ENCODE measurements at regions not wholly inside any gene's neighbourhood (a gene's known extent, or its start where the extent isn't known, plus 50 kb on each side); places are given as distances from the start of the nearest gene placed in this dataset.

GRCh38 chr5:8360012-8360411 is 491.1 kb downstream of the MTRR start:
- TF ChIP-seq CTCF (IDR thresholded peaks at IDR 0.05; ENCODE audit: low read length, missing control alignments), result no peak
- DNase-seq (ENCODE audit: low read depth), result no peak
- H3K4me3 ChIP-seq (replicated peaks; ENCODE audit: low read depth, low read length), result no peak overlapping the region

- TF ChIP-seq CTCF (IDR thresholded peaks at IDR 0.05; ENCODE audit: low read length, missing control alignments), result no peak
- DNase-seq (ENCODE audit: low read depth), result no peak
- no peak overlapping the region for H3K4me3 ChIP-seq (replicated peaks; ENCODE audit: low read depth, low read length)
Measured at GRCh38 chr5:8362495-8362894, 493.5 kb downstream of the MTRR start.

GRCh38 chr5:8363138-8363537 is 494.2 kb downstream of the MTRR start:
- TF ChIP-seq CTCF (IDR thresholded peaks at IDR 0.05; ENCODE audit: low read length, missing control alignments), result no peak
- no peak overlapping the region for H3K4me3 ChIP-seq (replicated peaks; ENCODE audit: low read depth, low read length)
- no peak for DNase-seq (ENCODE audit: low read depth)

GRCh38 chr5:8366266-8366665 is 497.3 kb downstream of the MTRR start:
- no peak for DNase-seq (ENCODE audit: low read depth)
- no peak for TF ChIP-seq CTCF (IDR thresholded peaks at IDR 0.05; ENCODE audit: low read length, missing control alignments)
- H3K4me3 ChIP-seq (replicated peaks; ENCODE audit: low read depth, low read length), result no peak overlapping the region

- DNase-seq (ENCODE audit: low read depth), result no peak
- no peak overlapping the region for H3K4me3 ChIP-seq (replicated peaks; ENCODE audit: low read depth, low read length)
- no peak for TF ChIP-seq CTCF (IDR thresholded peaks at IDR 0.05; ENCODE audit: low read length, missing control alignments)
Measured at GRCh38 chr5:8376478-8376877, 507.5 kb downstream of the MTRR start.

- H3K4me3 ChIP-seq (replicated peaks; ENCODE audit: low read depth, low read length), result no peak overlapping the region
- no peak for TF ChIP-seq CTCF (IDR thresholded peaks at IDR 0.05; ENCODE audit: low read length, missing control alignments)
- DNase-seq (ENCODE audit: low read depth), result no peak
Measured at GRCh38 chr5:8381972-8382371, 513.0 kb downstream of the MTRR start.

- DNase-seq (ENCODE audit: low read depth), result no peak
- H3K4me3 ChIP-seq (replicated peaks; ENCODE audit: low read depth, low read length), result no peak overlapping the region
- no peak for TF ChIP-seq CTCF (IDR thresholded peaks at IDR 0.05; ENCODE audit: low read length, missing control alignments)
Measured at GRCh38 chr5:8382456-8382855, 513.5 kb downstream of the MTRR start.

Measured in fibroblast of pulmonary artery (primary cell).